Psoas muscle (tissue), 7 donors: ENCODE measurements at regions not wholly inside any gene's neighbourhood (a gene's known extent, or its start where the extent isn't known, plus 50 kb on each side); places are given as distances from the start of the nearest gene placed in this dataset.

ENCODE experiments used
- ATAC-seq, 4 donors: fragments of 200-7000 bp; cut with Tn5 transposase; one replicate each; pipeline ENCODE4 v1.9.1; 2020; ENCODE audit warnings: moderate library complexity in 3 of 4, mild to moderate bottlenecking in 2 of 4
- DNase-seq, 2 donors: peaks; one replicate each; pipeline ENCODE4 v3.0.0-alpha.2; 2020
- H3K27ac ChIP-seq: fragments of 200-600 bp; one replicate; pipeline ENCODE4 v1.8.0; 2022
- H3K27me3 ChIP-seq, 3 donors: fragments of 200-600 bp in 1 of 3; one replicate each; pipeline versions ENCODE4 v1.6.1 to v1.8.0; 2013 to 2022; ENCODE audit warnings: low read length in 2 of 3, mild to moderate bottlenecking in 2 of 3, moderate library complexity in 1 of 3; ENCODE audit not compliant: insufficient read depth in 3 of 3
- H3K36me3 ChIP-seq, 2 donors: fragments of 200-600 bp in 1 of 2; one replicate each; pipeline versions ENCODE4 v1.6.1 to v1.8.0; 2013 to 2022; ENCODE audit warnings: low read depth in 1 of 2, mild to moderate bottlenecking in 1 of 2, moderate library complexity in 1 of 2; ENCODE audit not compliant: insufficient read depth in 1 of 2
- H3K4me1 ChIP-seq: fragments of 200-600 bp; one replicate; pipeline ENCODE4 v1.8.0; 2022
- H3K4me3 ChIP-seq: fragments of 200-600 bp; one replicate; pipeline ENCODE4 v1.8.0; 2022; ENCODE audit warnings: mild to moderate bottlenecking
- H3K9me3 ChIP-seq: fragments of 200-600 bp; one replicate; pipeline ENCODE4 v1.8.0; 2022
- CTCF ChIP-seq: fragments of 200-600 bp; IDR thresholded peaks from one replicate; pipeline ENCODE4 v1.8.0; 2022; ENCODE audit warnings: antibody characterized with exemption
- WGBS, 3 donors: extraction: QIAGEN DNeasy Blood & Tissue Kit; methylation state at CpG; one replicate each; pipeline versions ENCODE4 v1.1.6 to v1.1.7; 2013; 5-methylcytosine and 5-hydroxymethylcytosine counted together
- intact Hi-C, 2 donors: fragments of 100-400 bp; cut with DNase I; formaldehyde crosslinking; loops; one replicate each; pipeline versions ENCODE4 v1.11.0 to v1.14.2; 2022
- donor health status: healthy with polysubstance abuse.
- donor health status: DM: no; HTN: no; CAD: no; lungs with moderate emphysema.
- donor health status: Bipolar disorder and iron deficiency.
- donor health status: healthy.
- donor health status: DM: yes; HTN: yes; CAD: no.
- donor health status: DM: no; HTN: no; CAD: no.
- donor health status: DM: yes; HTN: yes; CAD: no.

- H3K27ac ChIP-seq: no peak overlapping the region
- no peak for TF ChIP-seq CTCF
- no peaks in the 10 kb centered on the region for H3K4me1 ChIP-seq
- H3K4me3 ChIP-seq: no peak overlapping the region
- no peaks in the 10 kb centered on the region for H3K36me3 ChIP-seq
- WGBS, 3 donors: 64 to 69% (median 66%) methylated on average over 6 of the region's 6 CpGs
- intact Hi-C loops: no loop called here
- no peaks in the 10 kb centered on the region for H3K9me3 ChIP-seq
- ATAC-seq (no peak), DNase-seq (no peak)
- no peaks in the 10 kb centered on the region for H3K27me3 ChIP-seq
Observed at GRCh38 chr15:46300716-46301115, 665.9 kb downstream of the SQOR start.

- intact Hi-C loops: no loop called here
- no peak for TF ChIP-seq CTCF
- Histone ChIP-seq H3K36me3 (no peaks in the 10 kb centered on the region), H3K27ac (no peak overlapping the region), H3K9me3 (no peaks in the 10 kb centered on the region), H3K27me3 (no peaks in the 10 kb centered on the region), H3K4me3 (no peak overlapping the region), H3K4me1 (no peaks in the 10 kb centered on the region)
- DNase-seq: no peak
- ATAC-seq: no peak
- WGBS, 3 donors: 51 to 60% (median 55%) methylated on average over 5 of the region's 5 CpGs
Observed at GRCh38 chr15:46301291-46301690, 666.5 kb downstream of the SQOR start.

- intact Hi-C loops: no loop called here
- no peaks in the 10 kb centered on the region for H3K9me3 ChIP-seq
- ATAC-seq (no peak), DNase-seq (no peak)
- no peaks in the 10 kb centered on the region for H3K36me3 ChIP-seq
- H3K4me3 ChIP-seq: no peak overlapping the region
- no peak overlapping the region for H3K27ac ChIP-seq
- H3K27me3 ChIP-seq: no peaks in the 10 kb centered on the region
- no peaks in the 10 kb centered on the region for H3K4me1 ChIP-seq
- TF ChIP-seq CTCF: no peak
- WGBS, 3 donors: 61 to 68% (median 65%) methylated on average over 6 of the region's 6 CpGs
Observed at GRCh38 chr15:46301826-46302225, 667.0 kb downstream of the SQOR start.

- 82 to 90% (median 87%) methylated on average over 4 of the region's 4 CpGs for WGBS, 3 donors
- H3K27ac ChIP-seq: no peak overlapping the region
- ATAC-seq (no peak), DNase-seq (no peak)
- H3K4me3 ChIP-seq: no peak overlapping the region
- intact Hi-C loops: no loop called here
- no peaks in the 10 kb centered on the region for H3K27me3 ChIP-seq
- H3K36me3 ChIP-seq: no peaks in the 10 kb centered on the region
- H3K9me3 ChIP-seq: no peaks in the 10 kb centered on the region
- no peak for TF ChIP-seq CTCF
- no peaks in the 10 kb centered on the region for H3K4me1 ChIP-seq
Observed at GRCh38 chr15:46304321-46304720, 669.5 kb downstream of the SQOR start.

GRCh38 chr15:46307746-46308145 lies 672.9 kb downstream of the SQOR start:
- DNase-seq: no peak
- H3K36me3 ChIP-seq: no peaks in the 10 kb centered on the region
- no peak overlapping the region for H3K27ac ChIP-seq
- H3K4me1 ChIP-seq: no peaks in the 10 kb centered on the region
- WGBS, 3 donors: 31 to 44% (median 38%) methylated on average over 4 of the region's 4 CpGs
- TF ChIP-seq CTCF: no peak
- H3K9me3 ChIP-seq: no peaks in the 10 kb centered on the region
- intact Hi-C loops: no loop called here
- no peak overlapping the region for H3K4me3 ChIP-seq
- ATAC-seq: no peak
- H3K27me3 ChIP-seq: no peaks in the 10 kb centered on the region
